ENCODE measurements at regions not wholly inside any gene's neighbourhood (a gene's known extent, or its start where the extent isn't known, plus 50 kb on each side); places are given as distances from the start of the nearest gene placed in this dataset.

GRCh38 chr9:80489329-80489728, 917.6 kb downstream of the TLE4 start:
- TF ChIP-seq POLR2AphosphoS5 (IDR thresholded peaks at IDR 0.05; ENCODE audit: low read depth, low read length) (no peak), TAF1 (IDR thresholded peaks at IDR 0.05; ENCODE audit: borderline replicate concordance, insufficient read depth, low read length) (no peak), SIN3A (IDR thresholded peaks at IDR 0.05; ENCODE audit: borderline replicate concordance, insufficient read depth, low read length) (no peak), FOXP2 (optimal IDR thresholded peaks at IDR 0.05; ENCODE audit: borderline replicate concordance, extremely low read depth, extremely low read length, insufficient read depth) (no peak)
- TF ChIP-seq, protein P1, sequence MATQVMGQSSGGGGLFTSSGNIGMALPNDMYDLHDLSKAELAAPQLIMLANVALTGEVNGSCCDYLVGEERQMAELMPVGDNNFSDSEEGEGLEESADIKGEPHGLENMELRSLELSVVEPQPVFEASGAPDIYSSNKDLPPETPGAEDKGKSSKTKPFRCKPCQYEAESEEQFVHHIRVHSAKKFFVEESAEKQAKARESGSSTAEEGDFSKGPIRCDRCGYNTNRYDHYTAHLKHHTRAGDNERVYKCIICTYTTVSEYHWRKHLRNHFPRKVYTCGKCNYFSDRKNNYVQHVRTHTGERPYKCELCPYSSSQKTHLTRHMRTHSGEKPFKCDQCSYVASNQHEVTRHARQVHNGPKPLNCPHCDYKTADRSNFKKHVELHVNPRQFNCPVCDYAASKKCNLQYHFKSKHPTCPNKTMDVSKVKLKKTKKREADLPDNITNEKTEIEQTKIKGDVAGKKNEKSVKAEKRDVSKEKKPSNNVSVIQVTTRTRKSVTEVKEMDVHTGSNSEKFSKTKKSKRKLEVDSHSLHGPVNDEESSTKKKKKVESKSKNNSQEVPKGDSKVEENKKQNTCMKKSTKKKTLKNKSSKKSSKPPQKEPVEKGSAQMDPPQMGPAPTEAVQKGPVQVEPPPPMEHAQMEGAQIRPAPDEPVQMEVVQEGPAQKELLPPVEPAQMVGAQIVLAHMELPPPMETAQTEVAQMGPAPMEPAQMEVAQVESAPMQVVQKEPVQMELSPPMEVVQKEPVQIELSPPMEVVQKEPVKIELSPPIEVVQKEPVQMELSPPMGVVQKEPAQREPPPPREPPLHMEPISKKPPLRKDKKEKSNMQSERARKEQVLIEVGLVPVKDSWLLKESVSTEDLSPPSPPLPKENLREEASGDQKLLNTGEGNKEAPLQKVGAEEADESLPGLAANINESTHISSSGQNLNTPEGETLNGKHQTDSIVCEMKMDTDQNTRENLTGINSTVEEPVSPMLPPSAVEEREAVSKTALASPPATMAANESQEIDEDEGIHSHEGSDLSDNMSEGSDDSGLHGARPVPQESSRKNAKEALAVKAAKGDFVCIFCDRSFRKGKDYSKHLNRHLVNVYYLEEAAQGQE (IDR thresholded peaks at IDR 0.05; ENCODE audit: insufficient read depth in 1 of 2, low read depth in 2 of 2, low read length in 2 of 2): no peak
